GM12875 (cell line): ENCODE measurements at regions not wholly inside any gene's neighbourhood (a gene's known extent, or its start where the extent isn't known, plus 50 kb on each side); places are given as distances from the start of the nearest gene placed in this dataset.

Experiments used
- H3K4me3 ChIP-seq: one replicate; pipeline ENCODE4 v1.5.1; 2011; ENCODE audit warnings: low read depth, low read length, control low read depth
- TF ChIP-seq, protein P1 (sequence below): IDR thresholded peaks from 2 replicates; pipeline ENCODE4 v1.5.1; 2011; ENCODE audit warnings: low read depth, mild to moderate bottlenecking, control low read depth, inconsistent platforms, low read length, moderate library complexity, borderline replicate concordance; ENCODE audit not compliant: insufficient read depth

GRCh38 chr7:136050462-136050847, 73.3 kb upstream of the MTPN start:
- TF ChIP-seq, protein P1, sequence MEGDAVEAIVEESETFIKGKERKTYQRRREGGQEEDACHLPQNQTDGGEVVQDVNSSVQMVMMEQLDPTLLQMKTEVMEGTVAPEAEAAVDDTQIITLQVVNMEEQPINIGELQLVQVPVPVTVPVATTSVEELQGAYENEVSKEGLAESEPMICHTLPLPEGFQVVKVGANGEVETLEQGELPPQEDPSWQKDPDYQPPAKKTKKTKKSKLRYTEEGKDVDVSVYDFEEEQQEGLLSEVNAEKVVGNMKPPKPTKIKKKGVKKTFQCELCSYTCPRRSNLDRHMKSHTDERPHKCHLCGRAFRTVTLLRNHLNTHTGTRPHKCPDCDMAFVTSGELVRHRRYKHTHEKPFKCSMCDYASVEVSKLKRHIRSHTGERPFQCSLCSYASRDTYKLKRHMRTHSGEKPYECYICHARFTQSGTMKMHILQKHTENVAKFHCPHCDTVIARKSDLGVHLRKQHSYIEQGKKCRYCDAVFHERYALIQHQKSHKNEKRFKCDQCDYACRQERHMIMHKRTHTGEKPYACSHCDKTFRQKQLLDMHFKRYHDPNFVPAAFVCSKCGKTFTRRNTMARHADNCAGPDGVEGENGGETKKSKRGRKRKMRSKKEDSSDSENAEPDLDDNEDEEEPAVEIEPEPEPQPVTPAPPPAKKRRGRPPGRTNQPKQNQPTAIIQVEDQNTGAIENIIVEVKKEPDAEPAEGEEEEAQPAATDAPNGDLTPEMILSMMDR: no peak
- H3K4me3 ChIP-seq: no peak overlapping the region

GRCh38 chr7:136049818-136050461, 72.8 kb upstream of the MTPN start:
- H3K4me3 ChIP-seq: no peak overlapping the region
- TF ChIP-seq, protein P1: no peak

GRCh38 chr7:136049117-136049516, 72.0 kb upstream of the MTPN start:
- no peak overlapping the region for H3K4me3 ChIP-seq
- TF ChIP-seq, protein P1: no peak

- TF ChIP-seq, protein P1: no peak
- H3K4me3 ChIP-seq: no peak overlapping the region
Measured at GRCh38 chr7:136046548-136046947, 69.4 kb upstream of the MTPN start.

GRCh38 chr7:136045992-136046391, 68.8 kb upstream of the MTPN start:
- H3K4me3 ChIP-seq: no peak overlapping the region
- TF ChIP-seq, protein P1: no peak

- TF ChIP-seq, protein P1: no peak
Measured at GRCh38 chr7:136045181-136045580, 68.0 kb upstream of the MTPN start.

GRCh38 chr7:136039577-136040345, 62.6 kb upstream of the MTPN start:
- TF ChIP-seq, protein P1: no peak

More at GRCh38 chr7:136045181-136045580, 68.0 kb upstream of the MTPN start:
- no peak overlapping the region for H3K4me3 ChIP-seq

More at GRCh38 chr7:136039577-136040345, 62.6 kb upstream of the MTPN start:
- H3K4me3 ChIP-seq: no peak overlapping the region
